IMR-90 (cell line): ENCODE measurements at regions not wholly inside any gene's neighbourhood (a gene's known extent, or its start where the extent isn't known, plus 50 kb on each side); places are given as distances from the start of the nearest gene placed in this dataset.

Experiments
- ATAC-seq: fragments of 200-7000 bp; cut with Tn5 transposase; 2 replicates; pipeline ENCODE4 v1.9.1; 2020; ENCODE audit warnings: low read depth, mild to moderate bottlenecking, moderate library complexity
- BruUV-seq: library from RNA; stranded (reverse); fragments of 400-500 nt; replicated peaks from 2 replicates; lab custom pipeline; 2021; lab: Mats Ljungman, UMichigan
- CTCF ChIA-PET: fragments of 300-600 bp; formaldehyde crosslinking; extraction: SDS; loops from one replicate; lab custom pipeline; 2021; ENCODE audit warnings: antibody characterized with exemption; lab: Yijun Ruan, JAX
- POLR2A ChIA-PET: fragments of 300-600 bp; sonication (Branson Sonifier 250); formaldehyde crosslinking; loops from one replicate; lab custom pipeline; 2022; ENCODE audit warnings: antibody characterized with exemption; ENCODE audit not compliant: unreplicated experiment; lab: Charles Lee
- DNase-seq: peaks from one replicate; pipeline ENCODE4 v3.0.0; 2013
- H2AFZ ChIP-seq: replicated peaks from 2 replicates; pipeline ENCODE3; 2013; ENCODE audit warnings: low read length, mild to moderate bottlenecking; ENCODE audit not compliant: poor library complexity
- H2AK5ac ChIP-seq: 2 replicates; pipeline ENCODE4 v1.6.1; 2013; ENCODE audit warnings: low read depth, low read length, inconsistent platforms
- H2AK9ac ChIP-seq: replicated peaks from 2 replicates; pipeline ENCODE3; 2013; ENCODE audit warnings: mild to moderate bottlenecking, low read depth, low read length, moderate library complexity; ENCODE audit not compliant: poor library complexity
- H2BK120ac ChIP-seq: 2 replicates; pipeline ENCODE4 v1.6.1; 2013; ENCODE audit warnings: low read depth, low read length, inconsistent platforms
- H2BK15ac ChIP-seq: 3 replicates; pipeline ENCODE4 v1.6.1; 2013; ENCODE audit warnings: low read depth, low read length, inconsistent platforms
- H2BK20ac ChIP-seq: 2 replicates; pipeline ENCODE4 v1.6.1; 2013; ENCODE audit warnings: low read depth, mild to moderate bottlenecking, inconsistent platforms, low read length, moderate library complexity
- H2BK5ac ChIP-seq: 2 replicates; pipeline ENCODE4 v1.6.1; 2013; ENCODE audit warnings: mild to moderate bottlenecking, low read depth, low read length, inconsistent platforms; ENCODE audit not compliant: poor library complexity, severe bottlenecking
- H3K14ac ChIP-seq: replicated peaks from 2 replicates; pipeline ENCODE4 v1.6.1; 2013; ENCODE audit warnings: low read depth, low read length, inconsistent platforms
- H3K18ac ChIP-seq: 2 replicates; pipeline ENCODE4 v1.6.1; 2013; ENCODE audit warnings: low read depth, low read length, control low read depth
- H3K23ac ChIP-seq: 2 replicates; pipeline ENCODE4 v1.6.1; 2013; ENCODE audit warnings: low read depth, low read length, inconsistent platforms
- H3K27ac ChIP-seq: 2 replicates; pipeline ENCODE4 v1.5.1; 2013; ENCODE audit warnings: mild to moderate bottlenecking, control low read depth, low read length; ENCODE audit not compliant: insufficient read depth
- H3K27me3 ChIP-seq: 2 replicates; pipeline ENCODE4 v1.6.1; 2013; ENCODE audit warnings: low read length; ENCODE audit not compliant: control insufficient read depth, insufficient read depth
- H3K36me3 ChIP-seq: 2 replicates; pipeline ENCODE4 v1.6.1; 2013; ENCODE audit warnings: low read length, mixed read lengths; ENCODE audit not compliant: control insufficient read depth, insufficient read depth
- H3K4ac ChIP-seq: 2 replicates; pipeline ENCODE4 v1.6.1; 2013; ENCODE audit warnings: low read depth, low read length, inconsistent platforms
- H3K4me1 ChIP-seq: 2 replicates; pipeline ENCODE4 v1.6.1; 2013; ENCODE audit warnings: low read length, mixed read lengths; ENCODE audit not compliant: control insufficient read depth, insufficient read depth
- H3K4me2 ChIP-seq: 2 replicates; pipeline ENCODE4 v1.6.1; 2013; ENCODE audit warnings: low read depth, mild to moderate bottlenecking, control low read depth, low read length, moderate library complexity
- H3K4me3 ChIP-seq: 2 replicates; pipeline ENCODE4 v1.5.1; 2013; ENCODE audit warnings: low read depth, mild to moderate bottlenecking, control low read depth, low read length, moderate library complexity; ENCODE audit not compliant: insufficient read depth
- H3K56ac ChIP-seq: 2 replicates; pipeline ENCODE4 v1.6.1; 2013; ENCODE audit warnings: low read length, inconsistent platforms; ENCODE audit not compliant: insufficient read depth; ENCODE audit errors: extremely low read depth
- H3K79me1 ChIP-seq, 2 experiments: 2 replicates each; pipeline ENCODE4 v1.6.1; 2013; ENCODE audit warnings: low read length in 2 of 2, inconsistent platforms in 1 of 2, low read depth in 1 of 2
- H3K9ac ChIP-seq: 2 replicates; pipeline ENCODE4 v1.6.1; 2013; ENCODE audit warnings: low read depth, low read length, control low read depth
- H3K9me1 ChIP-seq: 2 replicates; pipeline ENCODE4 v1.6.1; 2013; ENCODE audit warnings: low read length, inconsistent platforms; ENCODE audit not compliant: insufficient read depth
- H3K9me3 ChIP-seq: 2 replicates; pipeline ENCODE4 v1.6.1; 2013; ENCODE audit warnings: low read length; ENCODE audit not compliant: control insufficient read depth, insufficient read depth
- H4K20me1 ChIP-seq: 2 replicates; pipeline ENCODE4 v1.6.1; 2013; ENCODE audit warnings: low read length, inconsistent platforms; ENCODE audit not compliant: insufficient read depth
- H4K5ac ChIP-seq: 2 replicates; pipeline ENCODE4 v1.6.1; 2013; ENCODE audit warnings: mild to moderate bottlenecking, low read depth, low read length, control low read depth
- H4K8ac ChIP-seq, 2 experiments: 2 replicates each; pipeline ENCODE4 v1.6.1; 2013; ENCODE audit warnings: low read depth in 2 of 2, low read length in 2 of 2, control low read depth in 1 of 2, inconsistent platforms in 1 of 2
- H4K91ac ChIP-seq: 2 replicates; pipeline ENCODE4 v1.6.1; 2013; ENCODE audit warnings: low read depth, low read length, inconsistent platforms; ENCODE audit not compliant: insufficient read depth
- BHLHE40 ChIP-seq: fragments of 150-350 bp; IDR thresholded peaks from 2 replicates; pipeline ENCODE4 v1.6.1; 2016; ENCODE audit warnings: mild to moderate bottlenecking, low read depth, low read length
- dilution Hi-C: fragments of 300-500 bp; cut with HindIII; formaldehyde crosslinking; loops from one replicate; pipeline ENCODE4 v1.14.3; 2018; ENCODE audit warnings: low sequenced_read_pairs; ENCODE audit not compliant: unreplicated experiment
- in situ Hi-C: fragments of 300-500 bp; cut with MboI; formaldehyde crosslinking; loops from 3 replicates; pipeline ENCODE4 v1.14.3; 2019; ENCODE audit warnings: low sequenced_read_pairs, inconsistent platforms, mixed read lengths
- intact Hi-C: fragments of 100-400 bp; cut with micrococcal nuclease; formaldehyde crosslinking; loops from 2 replicates; pipeline ENCODE4 v1.10.0; 2022

- in situ Hi-C loops: no loop called here
- Histone ChIP-seq H3K4ac (no peak overlapping the region), H4K8ac (no peak overlapping the region), H2AK5ac (no peak overlapping the region), H3K9me3 (no peaks in the 10 kb centered on the region), H3K56ac (no peak overlapping the region), H4K91ac (no peak overlapping the region), H3K4me1 (no peaks in the 10 kb centered on the region), H2BK5ac (no peak overlapping the region), H3K14ac (no peak overlapping the region), H4K5ac (no peak overlapping the region), H3K79me1 (no peaks in the 10 kb centered on the region), H2AK9ac (no peak overlapping the region), H3K4me2 (no peak overlapping the region), H2BK120ac (no peak overlapping the region), H3K27me3 (no peaks in the 10 kb centered on the region), H2AFZ (no peak overlapping the region), H3K23ac (no peak overlapping the region), H3K18ac (no peak overlapping the region), H3K36me3 (no peaks in the 10 kb centered on the region), H2BK15ac (no peak overlapping the region), H2BK20ac (no peak overlapping the region), H3K4me3 (no peak overlapping the region), H3K9me1 (no peaks in the 10 kb centered on the region), H4K20me1 (no peaks in the 10 kb centered on the region), H3K9ac (no peak overlapping the region), H3K27ac (no peak overlapping the region)
- POLR2A ChIA-PET: no interaction called here
- BruUV-seq: no TSS peak
- intact Hi-C loops: no loop called here
- ATAC-seq (no peak), DNase-seq (no peak)
- TF ChIP-seq BHLHE40: no peak
- dilution Hi-C loops: no loop called here
- CTCF ChIA-PET: no interaction called here
These were observed 995.9 kb upstream of the ADGRB3 start for GRCh38 chr6:67639161-67639560.
